Ishikawa (cell line): ENCODE measurements at regions not wholly inside any gene's neighbourhood (a gene's known extent, or its start where the extent isn't known, plus 50 kb on each side); places are given as distances from the start of the nearest gene placed in this dataset.

ENCODE experiments used
- CEBPB ChIP-seq: IDR thresholded peaks from 2 replicates; pipeline ENCODE4 v1.6.1; 2012
- CREB1 ChIP-seq: IDR thresholded peaks from 2 replicates; pipeline ENCODE4 v1.6.1; 2012; ENCODE audit warnings: low read depth
- EGR1 ChIP-seq: IDR thresholded peaks from 2 replicates; pipeline ENCODE4 v1.6.1; 2012
- EP300 ChIP-seq: IDR thresholded peaks from 2 replicates; pipeline ENCODE4 v1.6.1; 2012; ENCODE audit warnings: borderline replicate concordance
- FOXM1 ChIP-seq: IDR thresholded peaks from 2 replicates; pipeline ENCODE4 v1.6.1; 2012; ENCODE audit warnings: low read depth, borderline replicate concordance
- MAX ChIP-seq: IDR thresholded peaks from 2 replicates; pipeline ENCODE4 v1.6.1; 2012
- NFIC ChIP-seq: IDR thresholded peaks from 2 replicates; pipeline ENCODE4 v1.6.1; 2012
- RAD21 ChIP-seq: IDR thresholded peaks from 2 replicates; pipeline ENCODE4 v1.6.1; 2012; ENCODE audit warnings: low read depth
- REST ChIP-seq: IDR thresholded peaks from 2 replicates; pipeline ENCODE4 v1.6.1; 2012; ENCODE audit warnings: low read depth, mild to moderate bottlenecking
- TAF1 ChIP-seq: IDR thresholded peaks from 2 replicates; pipeline ENCODE4 v1.6.1; 2012; ENCODE audit warnings: low read depth, mild to moderate bottlenecking
- TCF12 ChIP-seq: IDR thresholded peaks from 2 replicates; pipeline ENCODE4 v1.6.1; 2012; ENCODE audit warnings: low read depth
- TEAD4 ChIP-seq: IDR thresholded peaks from 2 replicates; pipeline ENCODE4 v1.6.1; 2012
- USF1 ChIP-seq: IDR thresholded peaks from 2 replicates; pipeline ENCODE4 v1.6.1; 2012
- YY1 ChIP-seq: IDR thresholded peaks from 2 replicates; pipeline ENCODE4 v1.6.1; 2012; ENCODE audit warnings: low read depth
- ZBTB7A ChIP-seq: IDR thresholded peaks from 2 replicates; pipeline ENCODE4 v1.6.1; 2012; ENCODE audit warnings: low read depth

GRCh38 chr15:38823263-38823662, 258.6 kb upstream of the RASGRP1 start:
- TF ChIP-seq RAD21: no peak
- TF ChIP-seq MAX: no peak
- no peak for TF ChIP-seq FOXM1
- TF ChIP-seq CEBPB: no peak
- TF ChIP-seq TEAD4: no peak
- TF ChIP-seq TAF1: no peak
- no peak for TF ChIP-seq NFIC
- no peak for TF ChIP-seq TCF12
- TF ChIP-seq ZBTB7A: no peak
- TF ChIP-seq USF1: no peak
- TF ChIP-seq EGR1: no peak
- no peak for TF ChIP-seq CREB1
- TF ChIP-seq REST: no peak

GRCh38 chr15:38824719-38825118, 260.1 kb upstream of the RASGRP1 start:
- no peak for TF ChIP-seq NFIC

- TF ChIP-seq YY1 (no peak), FOXM1 (no peak), TEAD4 (no peak), RAD21 (no peak), USF1 (no peak), TAF1 (no peak), MAX (no peak), NFIC (no peak), EP300 (no peak), ZBTB7A (no peak), CEBPB (no peak), TCF12 (no peak), CREB1 (no peak), EGR1 (no peak), REST (no peak)
Measured at GRCh38 chr15:38826880-38827279, 262.3 kb upstream of the RASGRP1 start.

GRCh38 chr15:38828031-38828532, 263.5 kb upstream of the RASGRP1 start:
- TF ChIP-seq CEBPB (no peak), FOXM1 (no peak), ZBTB7A (no peak), YY1 (no peak), RAD21 (no peak), EP300 (no peak), TAF1 (no peak)

GRCh38 chr15:38829086-38829485, 264.5 kb upstream of the RASGRP1 start:
- TF ChIP-seq TAF1: no peak
- no peak for TF ChIP-seq YY1
- TF ChIP-seq TCF12: no peak
- no peak for TF ChIP-seq CREB1

- TF ChIP-seq FOXM1: no peak
Measured at GRCh38 chr15:38842226-38842625, 277.6 kb upstream of the RASGRP1 start.

GRCh38 chr15:38843051-38843501, 278.5 kb upstream of the RASGRP1 start:
- TF ChIP-seq RAD21 (no peak), TAF1 (no peak), EGR1 (no peak), FOXM1 (no peak), ZBTB7A (no peak), EP300 (no peak)
